GM18511 (cell line): ENCODE measurements at regions not wholly inside any gene's neighbourhood (a gene's known extent, or its start where the extent isn't known, plus 50 kb on each side); places are given as distances from the start of the nearest gene placed in this dataset.
"Not testable (repeated sequence)": the region's sequence is repeated elsewhere in the genome, so short reads cannot be mapped to it uniquely, and the experiment has no call there.

ENCODE experiments used
- ATAC-seq: cut with Tn5 transposase; IDR thresholded peaks from one replicate; pipeline ENCODE4 v1.9.1; 2021; ENCODE audit warnings: mild to moderate bottlenecking, moderate library complexity; ENCODE audit not compliant: unreplicated experiment

GRCh38 chr3:187995667-187996066, 158.3 kb upstream of the LPP start:
- ATAC-seq = no peak

DNA sequence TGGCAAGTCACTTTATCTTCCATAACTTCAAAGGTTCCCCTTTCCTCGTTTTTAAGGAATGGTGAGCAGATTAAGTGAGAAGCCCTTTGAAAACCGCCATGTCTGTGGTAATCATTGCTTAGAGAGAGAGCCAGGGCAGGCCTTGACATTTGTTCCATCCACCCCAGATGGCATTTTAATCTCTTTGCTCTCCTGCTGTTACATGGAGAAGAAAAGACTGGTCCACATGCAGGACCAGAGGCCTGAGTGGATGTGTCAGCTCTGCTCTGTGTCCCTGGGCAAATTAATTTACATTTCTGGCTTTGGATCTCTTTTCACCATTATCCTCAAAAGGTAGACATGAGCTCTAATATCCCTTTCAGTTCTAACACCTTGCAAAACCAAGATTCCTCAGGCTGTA, 157.3 kb upstream of the LPP start:
- ATAC-seq = no peak

- no peak for ATAC-seq
These were observed 156.5 kb upstream of the LPP start for GRCh38 chr3:187997490-187997889.

DNA sequence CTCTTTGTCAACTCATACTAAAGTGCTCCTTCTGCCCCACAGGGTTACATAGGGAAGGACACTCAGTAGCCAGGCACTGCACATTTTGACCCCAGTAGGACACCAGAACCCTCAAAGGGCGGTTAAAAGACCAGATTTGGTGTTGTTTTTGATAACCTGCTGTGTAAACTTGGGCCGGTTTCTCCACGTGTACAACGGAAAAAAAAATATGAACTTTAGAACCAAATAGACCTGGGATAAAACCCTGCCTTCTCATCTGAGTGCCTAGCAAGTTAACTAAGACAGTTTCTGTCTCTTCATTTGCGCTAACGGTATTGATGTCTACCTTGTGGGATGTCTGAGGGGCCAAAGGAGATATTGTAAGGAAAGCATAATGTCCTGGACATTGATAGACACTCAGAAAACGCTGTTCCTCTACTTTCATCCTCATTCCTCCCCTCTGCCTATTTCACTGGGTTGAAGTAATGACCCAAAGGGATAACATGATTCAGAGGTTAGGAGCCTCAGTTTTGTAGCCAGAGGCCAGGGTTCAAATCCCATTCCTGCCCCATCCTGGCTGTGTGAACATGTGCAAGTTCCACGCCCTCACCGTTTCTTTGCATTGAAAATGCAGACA, 155.9 kb upstream of the LPP start:
- no peak for ATAC-seq

- ATAC-seq = no peak
These were observed 155.3 kb upstream of the LPP start for GRCh38 chr3:187998611-187999010.

DNA sequence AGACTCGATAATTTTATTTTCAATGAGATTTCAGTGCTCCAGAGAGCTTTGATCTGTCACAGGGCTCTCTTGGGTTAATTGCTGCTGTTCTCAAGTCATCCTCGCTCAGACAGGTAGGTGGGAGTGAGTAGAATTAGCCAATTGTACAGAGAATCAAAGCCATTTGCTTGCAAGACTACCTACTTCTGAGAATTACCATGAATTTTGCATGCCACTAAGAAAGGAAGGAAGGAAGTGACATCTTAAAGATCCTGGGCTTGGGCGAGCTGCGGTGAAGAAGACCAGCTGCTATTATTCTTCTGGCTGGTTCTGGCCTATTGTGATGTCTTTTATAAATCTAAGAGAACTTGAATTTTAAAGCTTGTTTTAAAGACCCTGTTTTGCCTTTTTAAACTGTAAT, 154.1 kb upstream of the LPP start:
- ATAC-seq = no peak

GRCh38 chr3:188000361-188000861, 153.5 kb upstream of the LPP start:
- ATAC-seq = no peak

- no peak for ATAC-seq
These were observed 152.9 kb upstream of the LPP start for GRCh38 chr3:188001093-188001492.

- no peak for ATAC-seq
These were observed 152.0 kb upstream of the LPP start for GRCh38 chr3:188001926-188002325.

DNA sequence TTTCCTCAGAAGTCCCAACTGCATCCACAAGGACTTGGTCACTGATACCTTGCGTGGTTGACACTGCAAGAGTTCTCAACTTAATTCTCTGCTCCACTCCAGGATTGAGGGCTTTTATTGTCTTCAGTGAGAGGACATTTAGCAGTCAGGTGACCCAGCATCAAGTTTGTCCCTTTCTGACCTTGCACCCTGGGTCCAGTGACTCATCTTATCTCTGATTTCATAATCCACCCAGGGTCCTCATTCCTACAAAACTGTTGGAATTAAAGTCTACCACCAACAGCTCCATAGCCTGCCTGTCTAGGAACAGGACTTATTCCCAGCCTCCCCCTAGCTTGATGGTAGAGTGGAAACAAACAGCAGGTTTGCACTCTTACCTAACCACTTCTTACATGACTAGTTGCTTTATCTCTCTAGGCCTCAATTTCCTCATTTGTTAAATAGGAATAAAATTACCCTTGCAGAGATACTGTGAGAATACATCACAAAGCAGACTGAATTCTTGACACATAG, 151.3 kb upstream of the LPP start:
- no peak for ATAC-seq

DNA sequence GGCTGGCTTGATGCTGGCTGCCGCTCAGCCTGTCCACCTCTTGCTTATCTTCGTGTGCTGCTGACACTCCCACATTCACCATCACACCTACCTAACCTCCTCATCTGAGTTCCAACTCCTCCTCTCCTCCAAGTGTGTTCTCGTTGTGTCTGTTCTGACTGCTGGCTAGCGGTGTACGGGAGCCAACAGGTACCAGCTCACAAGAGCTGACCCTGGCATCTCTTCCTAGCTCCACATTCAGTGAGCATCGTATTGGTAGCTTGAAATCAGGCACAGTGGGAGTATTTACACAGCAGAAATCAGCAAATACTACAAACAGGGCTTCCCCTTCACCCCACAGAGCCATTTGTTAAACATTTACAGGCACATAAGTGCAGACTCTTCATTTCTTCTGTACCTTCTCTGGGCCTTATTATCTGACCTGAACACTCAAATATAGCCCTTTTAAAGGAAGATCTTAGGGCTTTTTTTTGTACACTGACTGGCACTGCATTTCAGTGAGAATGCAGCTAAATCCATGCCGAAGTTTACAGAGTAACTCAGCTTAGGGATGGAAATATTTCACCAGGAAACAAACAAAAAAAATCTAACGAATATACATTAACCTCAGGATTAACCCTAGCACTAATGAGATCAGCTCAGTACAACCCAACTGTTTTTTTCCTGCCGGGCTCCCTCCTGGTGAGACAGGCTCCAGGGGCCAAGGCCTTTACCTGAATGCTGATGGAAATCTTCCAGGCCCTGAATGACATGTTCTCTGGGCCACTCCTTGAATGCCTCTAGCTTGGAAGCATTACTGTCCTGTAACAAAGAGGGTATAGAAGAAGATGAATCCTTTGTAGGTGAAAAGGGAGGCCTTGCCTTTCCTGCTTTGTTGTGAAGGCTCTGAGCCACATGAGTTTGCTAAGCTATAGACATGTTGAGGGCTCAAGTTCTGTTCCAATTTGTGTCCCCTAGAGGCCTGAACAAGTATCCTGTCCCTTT, 150.5 kb upstream of the LPP start:
- ATAC-seq = no peak

DNA sequence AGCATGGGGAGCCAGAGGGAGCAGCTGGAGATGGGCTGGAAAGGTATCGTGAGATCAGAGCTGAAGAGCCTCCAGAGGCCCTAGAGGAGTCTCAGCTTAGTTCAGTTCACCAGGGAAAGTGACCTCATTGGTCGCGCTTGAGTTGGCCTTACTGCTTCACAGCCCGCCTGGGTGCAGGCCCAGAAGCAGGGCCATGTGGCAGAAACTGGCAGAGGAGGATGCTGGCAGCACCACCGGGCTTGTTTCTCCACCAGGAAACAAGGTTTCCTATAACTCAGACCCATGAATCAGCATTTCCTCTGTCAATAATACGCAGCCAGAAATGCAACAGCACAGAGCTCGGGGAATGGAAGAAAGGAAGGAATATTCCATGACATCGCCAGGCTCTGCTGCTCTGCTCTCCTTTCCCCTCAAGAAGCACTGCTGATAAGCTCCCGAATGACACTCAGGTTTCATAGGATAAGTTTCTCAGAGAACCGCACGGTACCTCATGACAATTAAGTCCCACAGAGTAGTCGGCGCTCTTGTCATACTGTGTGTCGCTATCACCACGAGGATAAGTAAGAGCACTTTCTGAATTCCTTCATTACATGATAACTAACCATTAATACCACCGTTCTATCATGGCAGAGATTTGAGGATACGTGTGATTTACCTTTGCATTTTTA, 147.1 kb upstream of the LPP start:
- ATAC-seq = no peak

DNA sequence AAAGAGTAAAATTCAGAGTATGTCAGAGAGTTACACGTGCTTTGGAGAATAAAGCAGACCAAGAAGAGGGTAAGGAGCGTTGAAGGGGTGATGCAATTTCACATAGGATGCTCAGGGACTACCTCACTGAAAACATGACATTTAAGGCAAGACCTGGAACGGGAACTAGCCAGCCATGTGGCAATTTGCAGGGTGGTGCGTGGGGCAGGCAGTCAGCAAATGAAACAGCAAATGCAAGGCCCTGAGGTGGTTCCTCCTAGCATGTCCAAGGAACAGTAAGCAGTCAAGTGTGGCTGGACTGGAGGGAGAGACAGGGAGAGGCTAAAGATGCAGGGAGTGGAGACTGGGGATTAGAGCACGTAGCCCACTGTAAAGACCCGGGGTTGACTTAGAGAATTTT, 146.1 kb upstream of the LPP start:
- ATAC-seq = no peak

- ATAC-seq = no peak
These were observed 145.3 kb upstream of the LPP start for GRCh38 chr3:188008582-188009213.

GRCh38 chr3:188010478-188010877, 143.5 kb upstream of the LPP start:
- no peak for ATAC-seq

DNA sequence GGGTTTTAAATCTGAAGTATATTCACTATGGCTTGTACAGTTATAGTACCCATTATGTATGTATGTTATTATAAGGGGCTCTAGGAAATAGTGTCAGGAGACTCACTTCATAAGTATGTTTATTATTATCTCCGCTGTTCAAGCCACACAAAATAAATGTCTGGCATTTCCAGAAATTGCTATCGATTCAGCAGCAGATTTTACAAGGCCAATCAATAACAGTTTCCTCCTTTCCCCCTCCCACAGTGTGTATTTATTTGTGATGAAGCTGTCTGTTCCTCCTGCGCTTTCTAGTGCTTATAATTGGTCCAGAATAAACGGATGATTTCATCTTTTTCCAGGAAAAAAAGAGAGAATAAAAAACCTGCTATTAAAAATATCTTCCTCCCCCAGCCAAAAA, 134.2 kb upstream of the LPP start:
- ATAC-seq = no peak

- ATAC-seq = no peak
These were observed 132.9 kb upstream of the LPP start for GRCh38 chr3:188021041-188021440.

- no peak for ATAC-seq
These were observed 132.4 kb upstream of the LPP start for GRCh38 chr3:188021502-188022040.

DNA sequence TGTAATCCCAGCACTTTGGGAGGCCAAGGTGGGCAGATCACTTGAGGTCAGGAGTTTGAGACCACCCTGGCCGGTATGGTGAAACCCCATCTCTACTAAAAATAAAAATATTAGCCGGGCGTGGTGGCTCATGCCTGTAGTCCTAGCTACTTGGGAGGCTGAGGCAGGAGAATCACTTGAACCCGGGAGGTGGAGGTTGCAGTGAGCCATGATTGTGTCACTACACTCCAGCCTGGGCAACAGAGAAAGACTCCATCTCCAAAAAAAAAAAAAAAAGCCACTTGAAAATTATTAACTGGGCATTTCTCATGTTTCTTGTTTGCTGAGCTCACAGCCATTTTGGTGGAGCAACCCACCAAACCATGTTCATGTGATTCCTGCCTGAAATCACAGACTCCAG, 131.1 kb upstream of the LPP start:
- not testable (repeated sequence) for ATAC-seq

- no peak for ATAC-seq
These were observed 128.4 kb upstream of the LPP start for GRCh38 chr3:188025555-188025954.
